ENCODE measurements at regions not wholly inside any gene's neighbourhood (a gene's known extent, or its start where the extent isn't known, plus 50 kb on each side); places are given as distances from the start of the nearest gene placed in this dataset.

DNA sequence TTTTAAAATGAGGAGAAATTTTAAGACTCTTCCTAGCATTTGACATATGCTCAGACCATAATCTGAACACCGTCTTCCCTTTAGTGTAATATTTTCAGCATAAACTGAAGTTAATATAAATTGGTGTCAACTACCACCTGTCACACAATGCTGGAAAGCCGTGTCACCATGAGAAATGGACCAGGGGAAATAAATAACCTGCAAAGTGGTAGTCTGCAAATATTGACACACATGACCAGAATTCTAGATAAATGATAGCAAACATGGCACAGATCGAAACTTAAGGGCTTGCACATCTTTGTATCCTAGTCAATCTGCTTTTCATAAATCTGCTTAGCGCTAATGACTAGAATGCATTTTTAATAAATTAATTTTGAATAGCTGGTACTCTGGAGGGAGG, 191.9 kb downstream of the CD83 start:
- Histone ChIP-seq H3K27me3 (ENCODE audit: control insufficient read depth, low read length) (no peaks in the 10 kb centered on the region), H4K20me1 (ENCODE audit: control insufficient read depth, insufficient read depth, low read depth, low read length) (no peaks in the 10 kb centered on the region), H3K27ac (ENCODE audit: low read depth, low read length) (no peak overlapping the region), H3K4me2 (ENCODE audit: low read length) (no peak overlapping the region), H3K79me2 (ENCODE audit: control insufficient read depth, low read length) (no peaks in the 10 kb centered on the region), H3K9me3 (ENCODE audit: control insufficient read depth, insufficient read depth, low read length) (no peaks in the 10 kb centered on the region), H3K4me3 (ENCODE audit: low read length) (no peak overlapping the region), H3K4me1 (ENCODE audit: control insufficient read depth, low read length) (peaks cover 10% of the 10 kb centered on the region), H3K36me3 (ENCODE audit: control insufficient read depth, low read length) (no peaks in the 10 kb centered on the region), H3F3A (ENCODE audit: control insufficient read depth, insufficient read depth) (no peaks in the 10 kb centered on the region), H3K9me2 (replicated peaks; ENCODE audit: control insufficient read depth, low read length) (no peaks in the 10 kb centered on the region)
- TF ChIP-seq EZH2phosphoT487 (IDR thresholded peaks at IDR 0.05; ENCODE audit: borderline replicate concordance, low read length) = no peak
- TF ChIP-seq, protein P1, sequence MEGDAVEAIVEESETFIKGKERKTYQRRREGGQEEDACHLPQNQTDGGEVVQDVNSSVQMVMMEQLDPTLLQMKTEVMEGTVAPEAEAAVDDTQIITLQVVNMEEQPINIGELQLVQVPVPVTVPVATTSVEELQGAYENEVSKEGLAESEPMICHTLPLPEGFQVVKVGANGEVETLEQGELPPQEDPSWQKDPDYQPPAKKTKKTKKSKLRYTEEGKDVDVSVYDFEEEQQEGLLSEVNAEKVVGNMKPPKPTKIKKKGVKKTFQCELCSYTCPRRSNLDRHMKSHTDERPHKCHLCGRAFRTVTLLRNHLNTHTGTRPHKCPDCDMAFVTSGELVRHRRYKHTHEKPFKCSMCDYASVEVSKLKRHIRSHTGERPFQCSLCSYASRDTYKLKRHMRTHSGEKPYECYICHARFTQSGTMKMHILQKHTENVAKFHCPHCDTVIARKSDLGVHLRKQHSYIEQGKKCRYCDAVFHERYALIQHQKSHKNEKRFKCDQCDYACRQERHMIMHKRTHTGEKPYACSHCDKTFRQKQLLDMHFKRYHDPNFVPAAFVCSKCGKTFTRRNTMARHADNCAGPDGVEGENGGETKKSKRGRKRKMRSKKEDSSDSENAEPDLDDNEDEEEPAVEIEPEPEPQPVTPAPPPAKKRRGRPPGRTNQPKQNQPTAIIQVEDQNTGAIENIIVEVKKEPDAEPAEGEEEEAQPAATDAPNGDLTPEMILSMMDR (IDR thresholded peaks at IDR 0.05; ENCODE audit: low read depth, low read length, poor library complexity, severe bottlenecking) = no peak

DNA sequence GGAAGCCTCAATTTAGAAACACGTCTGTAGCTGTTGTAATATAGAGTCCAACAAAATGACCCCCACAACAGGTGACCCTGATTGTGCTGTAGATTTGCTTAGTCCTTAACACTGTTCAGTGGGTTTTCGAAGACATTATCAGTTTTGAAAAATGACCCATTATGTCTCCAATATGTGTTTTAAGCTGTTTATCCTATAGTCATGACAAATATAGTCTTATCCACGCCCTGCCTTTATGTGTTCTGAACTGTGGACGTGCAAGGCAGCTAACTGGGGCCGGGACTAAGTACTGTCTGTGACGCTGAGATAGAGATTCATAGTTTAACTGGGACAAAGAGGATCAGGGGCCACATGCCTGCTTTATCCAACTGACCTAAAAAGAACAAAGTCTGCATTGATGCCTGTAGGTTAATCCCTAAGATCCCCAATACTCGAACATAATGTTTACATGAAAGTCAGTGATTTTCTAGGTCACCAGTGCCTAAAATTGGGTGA, 192.4 kb downstream of the CD83 start:
- H3K79me2 ChIP-seq (ENCODE audit: control insufficient read depth, low read length) = no peaks in the 10 kb centered on the region
- no peak overlapping the region for H3K4me2 ChIP-seq (ENCODE audit: low read length)
- no peak overlapping the region for H3K27ac ChIP-seq (ENCODE audit: low read depth, low read length)
- no peaks in the 10 kb centered on the region for H4K20me1 ChIP-seq (ENCODE audit: control insufficient read depth, insufficient read depth, low read depth, low read length)
- no peaks in the 10 kb centered on the region for H3K9me3 ChIP-seq (ENCODE audit: control insufficient read depth, insufficient read depth, low read length)
- no peak for TF ChIP-seq EZH2phosphoT487 (IDR thresholded peaks at IDR 0.05; ENCODE audit: borderline replicate concordance, low read length)
- TF ChIP-seq, protein P1 (IDR thresholded peaks at IDR 0.05; ENCODE audit: low read depth, low read length, poor library complexity, severe bottlenecking) = no peak
- no peaks in the 10 kb centered on the region for H3K27me3 ChIP-seq (ENCODE audit: control insufficient read depth, low read length)
- H3K36me3 ChIP-seq (ENCODE audit: control insufficient read depth, low read length) = no peaks in the 10 kb centered on the region
- no peaks in the 10 kb centered on the region for H3K9me2 ChIP-seq (replicated peaks; ENCODE audit: control insufficient read depth, low read length)
- H3K4me1 ChIP-seq (ENCODE audit: control insufficient read depth, low read length) = peaks cover 15% of the 10 kb centered on the region
- H3F3A ChIP-seq (ENCODE audit: control insufficient read depth, insufficient read depth) = no peaks in the 10 kb centered on the region
- no peak overlapping the region for H3K4me3 ChIP-seq (ENCODE audit: low read length)

DNA sequence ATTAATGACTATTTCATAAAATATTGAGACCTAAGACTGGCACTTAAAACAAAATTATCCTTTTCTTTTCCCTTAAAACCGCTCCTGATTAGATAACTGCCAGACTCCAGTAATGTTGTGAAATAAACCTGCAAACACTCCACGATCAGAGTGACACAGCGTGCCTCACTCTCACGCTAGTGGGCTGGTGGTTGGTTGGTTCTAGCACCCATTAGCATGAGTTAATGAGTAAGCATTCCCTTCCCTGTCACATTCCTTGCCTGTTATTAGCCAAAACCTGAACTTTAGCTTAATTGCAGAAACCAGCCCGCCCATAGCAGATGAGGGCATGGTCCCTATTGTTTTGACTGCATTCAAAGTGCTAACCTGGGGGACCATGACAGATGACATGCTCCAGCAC, 193.4 kb downstream of the CD83 start:
- Histone ChIP-seq H3F3A (ENCODE audit: control insufficient read depth, insufficient read depth) (no peaks in the 10 kb centered on the region), H3K9me2 (replicated peaks; ENCODE audit: control insufficient read depth, low read length) (no peaks in the 10 kb centered on the region), H3K4me3 (ENCODE audit: low read length) (no peak overlapping the region), H3K4me2 (ENCODE audit: low read length) (no peak overlapping the region), H3K36me3 (ENCODE audit: control insufficient read depth, low read length) (no peaks in the 10 kb centered on the region), H4K20me1 (ENCODE audit: control insufficient read depth, insufficient read depth, low read depth, low read length) (no peaks in the 10 kb centered on the region), H3K9me3 (ENCODE audit: control insufficient read depth, insufficient read depth, low read length) (no peaks in the 10 kb centered on the region), H3K4me1 (ENCODE audit: control insufficient read depth, low read length) (peaks cover 15% of the 10 kb centered on the region), H3K27me3 (ENCODE audit: control insufficient read depth, low read length) (no peaks in the 10 kb centered on the region), H3K27ac (ENCODE audit: low read depth, low read length) (no peak overlapping the region), H3K79me2 (ENCODE audit: control insufficient read depth, low read length) (no peaks in the 10 kb centered on the region)
- no peak for TF ChIP-seq EZH2phosphoT487 (IDR thresholded peaks at IDR 0.05; ENCODE audit: borderline replicate concordance, low read length)
- TF ChIP-seq, protein P1 (IDR thresholded peaks at IDR 0.05; ENCODE audit: low read depth, low read length, poor library complexity, severe bottlenecking) = no peak
